Activated naive CD4-positive, alpha-beta T cell treated with anti-CD3 and anti-CD28 coated beads for 36 hours (primary cell): ENCODE measurements at regions not wholly inside any gene's neighbourhood (a gene's known extent, or its start where the extent isn't known, plus 50 kb on each side); places are given as distances from the start of the nearest gene placed in this dataset.

ENCODE experiments used
- CTCF ChIA-PET: fragments of 350-600 bp; sonication (Branson Sonifier 250); formaldehyde crosslinking; loops from one replicate; lab custom pipeline; 2021; ENCODE audit warnings: antibody characterized with exemption; lab: Charles Lee
- DNase-seq: peaks from one replicate; pipeline ENCODE4 v3.0.0-alpha.2; 2020
- H3K27ac Mint-ChIP-seq: one replicate; pipeline ENCODE4 v1.8.0; 2021; ENCODE audit warnings: mild to moderate bottlenecking, mixed read lengths
- H3K27me3 Mint-ChIP-seq: one replicate; pipeline ENCODE4 v1.8.0; 2021; ENCODE audit warnings: low read depth, mixed read lengths
- H3K36me3 Mint-ChIP-seq: one replicate; pipeline ENCODE4 v1.8.0; 2021; ENCODE audit warnings: low read depth, mixed read lengths
- H3K4me1 Mint-ChIP-seq: one replicate; pipeline ENCODE4 v1.8.0; 2021; ENCODE audit warnings: low read depth, mixed read lengths
- H3K4me3 Mint-ChIP-seq: one replicate; pipeline ENCODE4 v1.8.0; 2021; ENCODE audit warnings: mild to moderate bottlenecking, moderate library complexity, mixed read lengths
- H3K9me3 Mint-ChIP-seq: one replicate; pipeline ENCODE4 v1.8.0; 2021; ENCODE audit warnings: mixed read lengths
- intact Hi-C: fragments of 100-400 bp; cut with micrococcal nuclease; formaldehyde crosslinking; loops from one replicate; pipeline ENCODE4 v1.15.1; 2023

- intact Hi-C loops = no loop called here
- no peaks in the 10 kb centered on the region for H3K4me1 Mint-ChIP-seq
- H3K4me3 Mint-ChIP-seq = no peak overlapping the region
- H3K27ac Mint-ChIP-seq = no peak overlapping the region
- CTCF ChIA-PET = interaction anchor here (0.6 kb wide), 1 partner anchor 240 kb away, joined by 3 read pairs; no protein-coding TSS in a partner anchor
- DNase-seq = no peak
- no peaks in the 10 kb centered on the region for H3K36me3 Mint-ChIP-seq
- no peaks in the 10 kb centered on the region for H3K9me3 Mint-ChIP-seq
- no peaks in the 10 kb centered on the region for H3K27me3 Mint-ChIP-seq
These were observed 116.5 kb upstream of the EEPD1 start for GRCh38 chr7:36036590-36036989.

- no peak overlapping the region for H3K27ac Mint-ChIP-seq
- intact Hi-C loops = no loop called here
- DNase-seq = no peak
- no peaks in the 10 kb centered on the region for H3K9me3 Mint-ChIP-seq
- no peaks in the 10 kb centered on the region for H3K27me3 Mint-ChIP-seq
- H3K4me1 Mint-ChIP-seq = no peaks in the 10 kb centered on the region
- CTCF ChIA-PET = no interaction called here
- H3K4me3 Mint-ChIP-seq = no peak overlapping the region
- no peaks in the 10 kb centered on the region for H3K36me3 Mint-ChIP-seq
These were observed 115.9 kb upstream of the EEPD1 start for GRCh38 chr7:36037121-36037662.

GRCh38 chr7:36038063-36038721, 114.9 kb upstream of the EEPD1 start:
- H3K4me1 Mint-ChIP-seq = no peaks in the 10 kb centered on the region
- H3K27ac Mint-ChIP-seq = no peak overlapping the region
- H3K4me3 Mint-ChIP-seq = no peak overlapping the region
- H3K9me3 Mint-ChIP-seq = no peaks in the 10 kb centered on the region
- no peaks in the 10 kb centered on the region for H3K27me3 Mint-ChIP-seq
- DNase-seq = no peak
- no peaks in the 10 kb centered on the region for H3K36me3 Mint-ChIP-seq
- intact Hi-C loops = no loop called here
- CTCF ChIA-PET = no interaction called here

GRCh38 chr7:36039243-36039642, 113.8 kb upstream of the EEPD1 start:
- Mint-ChIP-seq H3K27ac (no peak overlapping the region), H3K4me1 (no peaks in the 10 kb centered on the region), H3K4me3 (no peak overlapping the region), H3K9me3 (no peaks in the 10 kb centered on the region), H3K27me3 (no peaks in the 10 kb centered on the region), H3K36me3 (no peaks in the 10 kb centered on the region)
- DNase-seq = no peak
- CTCF ChIA-PET = no interaction called here
- intact Hi-C loops = no loop called here

GRCh38 chr7:36039671-36040070, 113.4 kb upstream of the EEPD1 start:
- Mint-ChIP-seq H3K36me3 (no peaks in the 10 kb centered on the region), H3K4me3 (no peak overlapping the region), H3K27me3 (no peaks in the 10 kb centered on the region), H3K27ac (no peak overlapping the region), H3K9me3 (no peaks in the 10 kb centered on the region), H3K4me1 (no peaks in the 10 kb centered on the region)
- DNase-seq = no peak
- CTCF ChIA-PET = no interaction called here
- intact Hi-C loops = no loop called here

GRCh38 chr7:36040679-36041078, 112.4 kb upstream of the EEPD1 start:
- no peaks in the 10 kb centered on the region for H3K4me1 Mint-ChIP-seq
- no peak overlapping the region for H3K4me3 Mint-ChIP-seq
- no peaks in the 10 kb centered on the region for H3K9me3 Mint-ChIP-seq
- intact Hi-C loops = no loop called here
- H3K36me3 Mint-ChIP-seq = no peaks in the 10 kb centered on the region
- H3K27me3 Mint-ChIP-seq = no peaks in the 10 kb centered on the region
- DNase-seq = no peak
- H3K27ac Mint-ChIP-seq = no peak overlapping the region
- CTCF ChIA-PET = interaction anchor here (0.6 kb wide), 1 partner anchor 20 kb away, joined by 3 read pairs; no protein-coding TSS in a partner anchor

GRCh38 chr7:36044101-36044892, 108.8 kb upstream of the EEPD1 start:
- Mint-ChIP-seq H3K4me1 (no peaks in the 10 kb centered on the region), H3K9me3 (no peaks in the 10 kb centered on the region), H3K4me3 (no peak overlapping the region), H3K36me3 (no peaks in the 10 kb centered on the region), H3K27ac (no peak overlapping the region), H3K27me3 (no peaks in the 10 kb centered on the region)
- no peak for DNase-seq
- CTCF ChIA-PET = no interaction called here
- intact Hi-C loops = no loop called here

- no peak overlapping the region for H3K27ac Mint-ChIP-seq
- H3K9me3 Mint-ChIP-seq = no peaks in the 10 kb centered on the region
- H3K27me3 Mint-ChIP-seq = no peaks in the 10 kb centered on the region
- no peak overlapping the region for H3K4me3 Mint-ChIP-seq
- no peaks in the 10 kb centered on the region for H3K4me1 Mint-ChIP-seq
- no peak for DNase-seq
- intact Hi-C loops = no loop called here
- CTCF ChIA-PET = no interaction called here
- H3K36me3 Mint-ChIP-seq = no peaks in the 10 kb centered on the region
These were observed 107.7 kb upstream of the EEPD1 start for GRCh38 chr7:36045326-36045725.

- H3K4me3 Mint-ChIP-seq = no peak overlapping the region
- H3K27me3 Mint-ChIP-seq = no peaks in the 10 kb centered on the region
- no peaks in the 10 kb centered on the region for H3K36me3 Mint-ChIP-seq
- no peaks in the 10 kb centered on the region for H3K9me3 Mint-ChIP-seq
- CTCF ChIA-PET = no interaction called here
- intact Hi-C loops = no loop called here
- H3K4me1 Mint-ChIP-seq = no peaks in the 10 kb centered on the region
- no peak for DNase-seq
- no peak overlapping the region for H3K27ac Mint-ChIP-seq
These were observed 107.2 kb upstream of the EEPD1 start for GRCh38 chr7:36045830-36046341.

GRCh38 chr7:36047091-36047658, 105.9 kb upstream of the EEPD1 start:
- Mint-ChIP-seq H3K9me3 (no peaks in the 10 kb centered on the region), H3K36me3 (no peaks in the 10 kb centered on the region), H3K27ac (no peak overlapping the region), H3K4me3 (no peak overlapping the region), H3K27me3 (peaks cover 3% of the 10 kb centered on the region), H3K4me1 (no peaks in the 10 kb centered on the region)
- CTCF ChIA-PET = interaction anchor here (0.7 to 1.5 kb wide), 2 partner anchors 21 to 245 kb away, joined by 3 to 4 read pairs; no protein-coding TSS in a partner anchor
- intact Hi-C loops = no loop called here
- no peak for DNase-seq

- CTCF ChIA-PET = interaction anchor here (1.1 to 1.5 kb wide), 2 partner anchors 16 to 244 kb away, joined by 4 read pairs; no protein-coding TSS in a partner anchor
- no peak overlapping the region for H3K27ac Mint-ChIP-seq
- no peak for DNase-seq
- peaks cover 3% of the 10 kb centered on the region for H3K27me3 Mint-ChIP-seq
- H3K4me3 Mint-ChIP-seq = no peak overlapping the region
- H3K9me3 Mint-ChIP-seq = no peaks in the 10 kb centered on the region
- intact Hi-C loops = no loop called here
- H3K36me3 Mint-ChIP-seq = no peaks in the 10 kb centered on the region
- H3K4me1 Mint-ChIP-seq = no peaks in the 10 kb centered on the region
These were observed 104.7 kb upstream of the EEPD1 start for GRCh38 chr7:36048141-36048901.

GRCh38 chr7:36048902-36049240, 104.2 kb upstream of the EEPD1 start:
- no peaks in the 10 kb centered on the region for H3K9me3 Mint-ChIP-seq
- CTCF ChIA-PET = interaction anchor here (1.1 kb wide), 1 partner anchor 16 kb away, joined by 4 read pairs; no protein-coding TSS in a partner anchor

More at GRCh38 chr7:36048902-36049240, 104.2 kb upstream of the EEPD1 start:
- Mint-ChIP-seq H3K4me1 (no peaks in the 10 kb centered on the region), H3K36me3 (no peaks in the 10 kb centered on the region), H3K27ac (no peak overlapping the region), H3K4me3 (no peak overlapping the region), H3K27me3 (peaks cover 3% of the 10 kb centered on the region)
- intact Hi-C loops = no loop called here
- DNase-seq = no peak
